NCI-H1436 (cell line): ENCODE measurements at regions not wholly inside any gene's neighbourhood (a gene's known extent, or its start where the extent isn't known, plus 50 kb on each side); places are given as distances from the start of the nearest gene placed in this dataset.
A peak's percentile ranks its signal among the peaks of the same experiment; 100 is the strongest.

Experiments
- DNase-seq: peaks from one replicate; lab custom pipeline; 2025; lab: John Stamatoyannopoulos, UW

- peak; percentile 70 for DNase-seq
These were observed 131.6 kb downstream of the AQP9 start for GRCh38 chr15:58269455-58270414.

- DNase-seq, result no peak
These were observed 133.2 kb downstream of the AQP9 start for GRCh38 chr15:58271410-58271809.

DNA sequence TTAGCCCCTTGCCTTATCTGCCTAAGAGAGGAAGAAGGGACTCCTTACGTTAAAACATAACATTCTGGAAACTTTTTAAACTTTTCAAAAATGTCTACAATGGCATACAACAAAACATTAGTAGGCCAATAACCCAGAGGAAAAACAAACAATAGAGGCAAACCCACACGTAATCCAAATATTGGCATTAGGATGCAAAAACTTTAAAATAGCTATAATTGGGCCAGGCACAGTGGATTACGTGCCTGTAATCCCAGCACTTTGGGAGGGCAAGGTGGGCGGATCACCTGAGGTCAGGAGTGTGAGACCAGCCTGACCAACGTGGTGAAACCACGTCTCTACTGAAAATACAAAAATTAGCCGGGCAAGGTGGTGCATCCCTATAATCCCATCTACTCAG is 134.9 kb downstream of the AQP9 start:
- no peak for DNase-seq

GRCh38 chr15:58274885-58275284 is 136.7 kb downstream of the AQP9 start:
- DNase-seq, result no peak

- no peak for DNase-seq
These were observed 137.6 kb downstream of the AQP9 start for GRCh38 chr15:58275785-58276184.

GRCh38 chr15:58276924-58277323 is 138.7 kb downstream of the AQP9 start:
- no peak for DNase-seq

DNA sequence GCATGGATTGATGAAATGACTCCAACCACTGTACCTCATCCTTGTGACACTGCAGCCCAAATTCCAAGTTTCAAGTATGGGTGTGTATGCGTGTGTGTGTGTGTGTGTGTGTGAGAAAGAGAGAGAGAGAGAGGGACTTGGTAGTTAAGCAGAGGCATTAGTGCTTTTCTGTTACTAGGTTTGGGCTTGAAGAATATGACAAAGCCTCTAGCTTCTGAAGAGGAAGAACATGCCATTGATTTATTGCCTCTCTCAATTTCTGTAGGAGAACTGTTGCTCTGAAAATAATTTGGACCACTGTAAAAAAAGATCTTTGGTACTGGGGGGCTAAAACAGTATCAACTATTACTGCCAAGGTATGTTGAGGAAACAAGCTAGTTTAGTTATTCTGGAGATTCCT is 139.2 kb downstream of the AQP9 start:
- no peak for DNase-seq

- no peak for DNase-seq
These were observed 140.9 kb downstream of the AQP9 start for GRCh38 chr15:58279106-58279505.

GRCh38 chr15:58279654-58280053 is 141.5 kb downstream of the AQP9 start:
- no peak for DNase-seq

DNA sequence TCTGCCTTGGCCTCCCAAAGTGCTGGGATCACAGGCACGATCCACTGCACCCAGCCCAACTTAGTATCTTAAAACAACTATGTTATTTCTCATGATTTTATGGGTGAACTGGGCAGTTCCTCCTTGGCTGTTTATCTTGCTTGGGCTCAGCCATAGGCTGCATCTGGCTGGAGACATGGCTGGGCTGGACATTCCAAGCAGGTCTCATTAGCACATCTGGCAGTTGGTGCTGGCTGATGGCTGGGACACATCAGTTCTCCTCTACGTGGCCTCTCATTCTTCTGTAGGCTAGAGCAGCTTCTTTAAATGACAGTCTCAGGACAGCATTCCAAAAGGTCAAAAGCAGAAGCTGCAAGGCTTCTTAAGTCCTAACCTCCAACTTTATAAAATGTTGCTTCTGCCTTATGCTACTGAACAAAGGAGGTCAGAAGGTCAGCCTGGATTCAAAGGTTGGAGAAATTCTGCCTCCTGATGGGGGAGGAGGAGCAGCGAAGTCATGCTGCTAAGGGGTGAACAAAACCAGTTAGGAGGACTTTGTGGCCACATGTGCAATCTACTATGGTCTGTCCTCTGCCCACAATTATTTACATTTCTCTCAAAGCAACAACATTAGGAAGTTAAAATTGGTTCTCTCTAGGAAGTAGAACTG is 144.0 kb downstream of the AQP9 start:
- no peak for DNase-seq

GRCh38 chr15:58283302-58283701 is 145.1 kb downstream of the AQP9 start:
- no peak for DNase-seq

GRCh38 chr15:58284293-58284692 is 146.1 kb downstream of the AQP9 start:
- no peak for DNase-seq

GRCh38 chr15:58285212-58285920 is 146.4 kb upstream of the LIPC start:
- no peak for DNase-seq

GRCh38 chr15:58285921-58286278 is 145.9 kb upstream of the LIPC start:
- DNase-seq, result no peak

GRCh38 chr15:58286523-58286922 is 145.3 kb upstream of the LIPC start:
- DNase-seq, result no peak

- no peak for DNase-seq
These were observed 143.9 kb upstream of the LIPC start for GRCh38 chr15:58287891-58288290.

DNA sequence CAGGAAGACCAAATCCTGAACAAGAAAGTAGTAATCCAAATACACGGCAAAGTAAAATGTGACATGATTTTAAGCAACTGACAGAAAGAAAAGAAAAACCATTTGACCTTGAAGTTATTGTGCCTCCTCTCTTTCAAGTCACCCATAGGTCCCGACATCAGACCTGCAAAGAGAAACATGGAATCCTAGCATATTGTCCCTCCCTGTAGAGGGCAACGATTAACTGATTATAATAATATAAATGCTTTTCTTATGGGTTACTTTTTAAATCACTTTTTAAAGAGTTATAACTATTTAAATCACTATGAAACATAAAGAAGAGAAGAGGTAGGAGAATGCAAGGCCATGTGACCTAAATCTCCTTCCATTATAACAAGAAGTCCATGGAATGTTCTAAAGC is 143.2 kb upstream of the LIPC start:
- no peak for DNase-seq

- DNase-seq, result no peak
These were observed 139.9 kb upstream of the LIPC start for GRCh38 chr15:58291848-58292247.

- no peak for DNase-seq
These were observed 139.0 kb upstream of the LIPC start for GRCh38 chr15:58292751-58293175.

- no peak for DNase-seq
These were observed 137.9 kb upstream of the LIPC start for GRCh38 chr15:58293622-58294550.

DNA sequence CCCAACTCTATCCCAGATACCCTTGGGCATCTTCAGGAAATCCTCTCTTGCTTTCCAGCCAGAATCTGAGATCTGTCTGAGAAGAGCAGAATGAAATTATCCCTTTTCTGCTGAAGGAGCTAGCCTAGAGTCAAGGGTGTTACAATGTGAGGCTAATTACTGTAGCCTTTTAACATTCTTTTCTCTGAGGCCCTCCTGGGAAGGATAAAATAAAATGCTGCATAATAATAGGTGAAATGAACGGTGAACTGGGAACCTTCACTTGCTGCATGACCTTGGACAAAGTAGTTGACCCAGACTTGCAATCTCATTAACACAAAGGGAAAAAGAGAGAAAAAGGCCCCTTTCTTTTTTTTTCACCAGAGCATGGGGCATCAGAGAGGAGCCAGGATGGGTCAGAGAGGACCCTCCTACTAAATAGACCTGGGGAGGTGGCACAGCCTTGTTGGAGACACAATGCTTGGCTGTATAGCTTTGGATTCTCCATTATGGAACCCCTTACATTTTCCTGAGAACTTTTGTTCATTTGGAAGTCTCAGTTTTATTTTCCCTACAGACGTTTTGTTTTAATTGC is 137.0 kb upstream of the LIPC start:
- DNase-seq, result no peak
